ENCODE measurements at regions not wholly inside any gene's neighbourhood (a gene's known extent, or its start where the extent isn't known, plus 50 kb on each side); places are given as distances from the start of the nearest gene placed in this dataset.
"Not testable (repeated sequence)": the region's sequence is repeated elsewhere in the genome, so short reads cannot be mapped to it uniquely, and the experiment has no call there.

GRCh38 chr2:144935736-144936135, 415.8 kb upstream of the ZEB2 start:
- DNase-seq (ENCODE audit: low read depth), result no peak

- DNase-seq (ENCODE audit: low read depth), result no peak
Observed at GRCh38 chr2:144935191-144935590, 415.3 kb upstream of the ZEB2 start.

GRCh38 chr2:144931960-144932359, 412.0 kb upstream of the ZEB2 start:
- no peak for DNase-seq (ENCODE audit: low read depth)

GRCh38 chr2:144931480-144931879, 411.6 kb upstream of the ZEB2 start:
- DNase-seq (ENCODE audit: low read depth), result no peak

- no peak for DNase-seq (ENCODE audit: low read depth)
Observed at GRCh38 chr2:144927429-144927828, 407.5 kb upstream of the ZEB2 start.

- no peak for DNase-seq (ENCODE audit: low read depth)
Observed at GRCh38 chr2:144925886-144926285, 406.0 kb upstream of the ZEB2 start.

GRCh38 chr2:144924827-144925226, 404.9 kb upstream of the ZEB2 start:
- no peak for DNase-seq (ENCODE audit: low read depth)

- no peak for DNase-seq (ENCODE audit: low read depth)
Observed at GRCh38 chr2:144922519-144922918, 402.6 kb upstream of the ZEB2 start.

GRCh38 chr2:144920755-144921530, 401.0 kb upstream of the ZEB2 start:
- DNase-seq (ENCODE audit: low read depth), result no peak

- peak; percentile 28 for DNase-seq (ENCODE audit: low read depth)
Observed at GRCh38 chr2:144914622-144915318, 394.9 kb upstream of the ZEB2 start.

GRCh38 chr2:144914113-144914512, 394.2 kb upstream of the ZEB2 start:
- DNase-seq (ENCODE audit: low read depth), result no peak

- DNase-seq (ENCODE audit: low read depth), result no peak
Observed at GRCh38 chr2:144912206-144912605, 392.3 kb upstream of the ZEB2 start.

GRCh38 chr2:144905956-144906355, 386.0 kb upstream of the ZEB2 start:
- DNase-seq (ENCODE audit: low read depth), result no peak

GRCh38 chr2:144904612-144905011, 384.7 kb upstream of the ZEB2 start:
- DNase-seq (ENCODE audit: low read depth), result no peak

- not testable (repeated sequence) for DNase-seq (ENCODE audit: low read depth)
Observed at GRCh38 chr2:144903045-144903444, 383.1 kb upstream of the ZEB2 start.

GRCh38 chr2:144901386-144901785, 381.5 kb upstream of the ZEB2 start:
- not testable (repeated sequence) for DNase-seq (ENCODE audit: low read depth)

GRCh38 chr2:144896341-144896740, 376.4 kb upstream of the ZEB2 start:
- no peak for DNase-seq (ENCODE audit: low read depth)

- no peak for DNase-seq (ENCODE audit: low read depth)
Observed at GRCh38 chr2:144894612-144895599, 375.0 kb upstream of the ZEB2 start.

GRCh38 chr2:144893464-144893863, 373.5 kb upstream of the ZEB2 start:
- no peak for DNase-seq (ENCODE audit: low read depth)

GRCh38 chr2:144890828-144891227, 370.9 kb upstream of the ZEB2 start:
- no peak for DNase-seq (ENCODE audit: low read depth)

- no peak for DNase-seq (ENCODE audit: low read depth)
Observed at GRCh38 chr2:144889348-144889747, 369.4 kb upstream of the ZEB2 start.

GRCh38 chr2:144886862-144887261, 366.9 kb upstream of the ZEB2 start:
- no peak for DNase-seq (ENCODE audit: low read depth)
